ENCODE measurements at regions not wholly inside any gene's neighbourhood (a gene's known extent, or its start where the extent isn't known, plus 50 kb on each side); places are given as distances from the start of the nearest gene placed in this dataset.
A peak's percentile ranks its signal among the peaks of the same experiment; 100 is the strongest.

DNA sequence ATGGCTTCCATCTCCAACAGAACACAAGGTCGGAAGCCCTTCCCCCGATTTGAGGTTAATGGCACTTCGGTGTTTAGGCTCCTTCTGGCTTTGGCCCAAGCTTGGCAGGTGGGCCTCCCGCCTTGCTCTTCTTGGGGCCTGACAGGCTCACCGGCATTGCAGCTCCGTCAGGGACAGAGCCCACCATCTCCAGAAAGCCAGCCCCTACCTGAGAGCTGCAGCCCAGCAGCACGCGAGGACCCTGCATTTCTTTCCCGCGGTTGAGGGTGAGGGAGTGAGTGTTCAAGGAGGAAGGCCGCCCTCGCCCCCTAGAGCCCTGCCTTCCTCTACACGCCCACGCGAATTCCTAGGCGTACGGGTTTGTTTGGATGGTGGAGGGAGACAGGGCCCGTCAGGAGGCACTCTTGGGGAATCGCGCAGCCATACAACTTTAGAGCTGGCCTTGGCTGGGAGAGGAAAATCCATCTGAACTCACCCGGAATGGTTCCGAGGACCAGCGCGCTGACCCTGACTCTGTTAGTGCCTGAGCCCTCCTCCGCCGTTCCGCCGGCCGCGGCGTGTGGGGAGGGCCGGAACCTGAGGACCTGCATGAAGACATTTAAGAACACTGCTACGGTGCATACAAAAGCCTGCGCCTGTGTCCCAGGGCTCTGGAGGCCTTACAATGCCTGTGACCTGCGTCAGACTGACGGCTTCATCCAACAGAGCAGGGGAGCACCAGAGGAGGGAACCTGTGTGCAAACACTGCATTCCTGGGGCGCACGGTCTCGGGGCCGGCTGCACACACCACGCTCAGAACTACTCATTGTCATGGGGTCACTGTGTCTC lies 73.8 kb downstream of the MRPL36 start:
- H3K9me3 ChIP-seq (replicated peaks): no peaks in the 10 kb centered on the region
- peaks cover 81% of the 10 kb centered on the region for H3K27me3 ChIP-seq (ENCODE audit: low read depth)
- H3K36me3 ChIP-seq: no peaks in the 10 kb centered on the region
- TF ChIP-seq, protein P1, sequence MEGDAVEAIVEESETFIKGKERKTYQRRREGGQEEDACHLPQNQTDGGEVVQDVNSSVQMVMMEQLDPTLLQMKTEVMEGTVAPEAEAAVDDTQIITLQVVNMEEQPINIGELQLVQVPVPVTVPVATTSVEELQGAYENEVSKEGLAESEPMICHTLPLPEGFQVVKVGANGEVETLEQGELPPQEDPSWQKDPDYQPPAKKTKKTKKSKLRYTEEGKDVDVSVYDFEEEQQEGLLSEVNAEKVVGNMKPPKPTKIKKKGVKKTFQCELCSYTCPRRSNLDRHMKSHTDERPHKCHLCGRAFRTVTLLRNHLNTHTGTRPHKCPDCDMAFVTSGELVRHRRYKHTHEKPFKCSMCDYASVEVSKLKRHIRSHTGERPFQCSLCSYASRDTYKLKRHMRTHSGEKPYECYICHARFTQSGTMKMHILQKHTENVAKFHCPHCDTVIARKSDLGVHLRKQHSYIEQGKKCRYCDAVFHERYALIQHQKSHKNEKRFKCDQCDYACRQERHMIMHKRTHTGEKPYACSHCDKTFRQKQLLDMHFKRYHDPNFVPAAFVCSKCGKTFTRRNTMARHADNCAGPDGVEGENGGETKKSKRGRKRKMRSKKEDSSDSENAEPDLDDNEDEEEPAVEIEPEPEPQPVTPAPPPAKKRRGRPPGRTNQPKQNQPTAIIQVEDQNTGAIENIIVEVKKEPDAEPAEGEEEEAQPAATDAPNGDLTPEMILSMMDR (IDR thresholded peaks at IDR 0.05; ENCODE audit: borderline replicate concordance): no peak
- DNase-seq: no peak
- no peaks in the 10 kb centered on the region for H3K4me1 ChIP-seq
- intact Hi-C loops (cut with micrococcal nuclease): no loop called here
- H3K4me3 ChIP-seq: no peak overlapping the region
- no peak overlapping the region for H3K27ac ChIP-seq (replicated peaks)

- Histone ChIP-seq H3K4me1 (no peaks in the 10 kb centered on the region), H3K9me3 (replicated peaks) (peaks cover 1% of the 10 kb centered on the region), H3K4me3 (peak overlapping the region; percentile 9), H3K36me3 (no peaks in the 10 kb centered on the region), H3K27ac (replicated peaks) (no peak overlapping the region), H3K27me3 (ENCODE audit: low read depth) (peaks cover 81% of the 10 kb centered on the region)
- intact Hi-C loops (cut with micrococcal nuclease): no loop called here
- TF ChIP-seq, protein P1 (IDR thresholded peaks at IDR 0.05; ENCODE audit: borderline replicate concordance): no peak
- DNase-seq: no peak
Observed at GRCh38 chr5:1724822-1725602, 74.6 kb downstream of the MRPL36 start.

- H3K27me3 ChIP-seq (ENCODE audit: low read depth): peaks cover 76% of the 10 kb centered on the region
- no peak overlapping the region for H3K4me3 ChIP-seq
- H3K4me1 ChIP-seq: no peaks in the 10 kb centered on the region
- no peak for DNase-seq
- TF ChIP-seq, protein P1 (IDR thresholded peaks at IDR 0.05; ENCODE audit: borderline replicate concordance): no peak
- H3K9me3 ChIP-seq (replicated peaks): peaks cover 9% of the 10 kb centered on the region
- H3K27ac ChIP-seq (replicated peaks): no peak overlapping the region
- H3K36me3 ChIP-seq: no peaks in the 10 kb centered on the region
- intact Hi-C loops (cut with micrococcal nuclease): no loop called here
Observed at GRCh38 chr5:1723957-1724821, 75.4 kb downstream of the MRPL36 start.

DNA sequence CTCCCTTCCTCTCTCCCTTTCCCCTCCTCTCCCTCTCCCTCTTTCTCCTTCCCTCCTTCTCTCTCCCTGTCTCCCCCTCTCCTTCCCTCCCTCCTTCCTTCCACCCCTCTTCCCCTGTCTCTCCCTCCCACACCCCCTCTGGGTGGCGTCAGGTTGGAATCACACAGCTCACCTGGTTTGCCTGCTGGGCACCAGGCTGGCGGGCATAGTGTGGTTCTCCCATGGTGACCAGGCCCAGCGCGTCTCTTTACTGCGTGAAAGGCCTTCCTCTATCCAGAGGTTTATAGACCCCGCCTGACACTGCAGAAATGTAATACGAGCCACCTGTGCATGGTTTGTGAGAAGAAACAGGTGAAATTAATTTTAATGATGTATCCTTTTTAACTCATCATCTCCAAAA lies 76.2 kb downstream of the MRPL36 start:
- H3K36me3 ChIP-seq: no peaks in the 10 kb centered on the region
- no peaks in the 10 kb centered on the region for H3K4me1 ChIP-seq
- H3K9me3 ChIP-seq (replicated peaks): peaks cover 17% of the 10 kb centered on the region
- H3K27ac ChIP-seq (replicated peaks): no peak overlapping the region
- no peak overlapping the region for H3K4me3 ChIP-seq
- peaks cover 70% of the 10 kb centered on the region for H3K27me3 ChIP-seq (ENCODE audit: low read depth)
- TF ChIP-seq, protein P1 (IDR thresholded peaks at IDR 0.05; ENCODE audit: borderline replicate concordance): no peak
- DNase-seq: no peak
- intact Hi-C loops (cut with micrococcal nuclease): no loop called here

GRCh38 chr5:1722877-1723276 lies 76.8 kb downstream of the MRPL36 start:
- no peak overlapping the region for H3K27ac ChIP-seq (replicated peaks)
- H3K36me3 ChIP-seq: no peaks in the 10 kb centered on the region
- H3K27me3 ChIP-seq (ENCODE audit: low read depth): peaks cover 64% of the 10 kb centered on the region
- no peaks in the 10 kb centered on the region for H3K4me1 ChIP-seq
- intact Hi-C loops (cut with micrococcal nuclease): no loop called here
- DNase-seq: no peak
- H3K9me3 ChIP-seq (replicated peaks): peaks cover 23% of the 10 kb centered on the region
- no peak overlapping the region for H3K4me3 ChIP-seq
- TF ChIP-seq, protein P1 (IDR thresholded peaks at IDR 0.05; ENCODE audit: borderline replicate concordance): no peak
